Glutamatergic neuron (in vitro differentiated cells): ENCODE measurements at regions not wholly inside any gene's neighbourhood (a gene's known extent, or its start where the extent isn't known, plus 50 kb on each side); places are given as distances from the start of the nearest gene placed in this dataset.

Source experiments
- DNase-seq: peaks from one replicate; pipeline ENCODE4 v3.0.0; 2022
- H3K27ac Mint-ChIP-seq: one replicate; pipeline ENCODE4 v1.8.0; 2020; ENCODE audit warnings: mild to moderate bottlenecking, mixed read lengths, inconsistent platforms; ENCODE audit not compliant: unreplicated experiment
- H3K27me3 Mint-ChIP-seq: one replicate; pipeline ENCODE4 v1.8.0; 2020; ENCODE audit warnings: mild to moderate bottlenecking, moderate library complexity, mixed read lengths, inconsistent platforms; ENCODE audit not compliant: unreplicated experiment
- H3K36me3 Mint-ChIP-seq: one replicate; pipeline ENCODE4 v1.8.0; 2020; ENCODE audit warnings: mild to moderate bottlenecking, mixed read lengths, inconsistent platforms; ENCODE audit not compliant: unreplicated experiment
- H3K4me1 Mint-ChIP-seq: one replicate; pipeline ENCODE4 v1.8.0; 2020; ENCODE audit warnings: mild to moderate bottlenecking, low read depth, mixed read lengths, inconsistent platforms; ENCODE audit not compliant: unreplicated experiment
- H3K4me3 Mint-ChIP-seq: one replicate; pipeline ENCODE4 v1.8.0; 2020; ENCODE audit warnings: mild to moderate bottlenecking, mixed read lengths, inconsistent platforms; ENCODE audit not compliant: unreplicated experiment
- H3K9me3 Mint-ChIP-seq: one replicate; pipeline ENCODE4 v1.8.0; 2020; ENCODE audit warnings: mild to moderate bottlenecking, moderate library complexity, mixed read lengths, inconsistent platforms; ENCODE audit not compliant: unreplicated experiment
- CTCF ChIP-seq: fragments of 200-600 bp; sonication (generic); IDR thresholded peaks from one replicate; pipeline ENCODE4 v1.5.0; 2021; ENCODE audit not compliant: partially characterized antibody, unreplicated experiment

GRCh38 chr12:38056701-38057689 lies 259.6 kb upstream of the ALG10B start:
- Mint-ChIP-seq H3K27ac (no peak overlapping the region), H3K4me3 (no peak overlapping the region), H3K9me3 (peaks cover 32% of the 10 kb centered on the region), H3K36me3 (peaks cover 18% of the 10 kb centered on the region), H3K4me1 (no peaks in the 10 kb centered on the region), H3K27me3 (peaks cover 17% of the 10 kb centered on the region)
- TF ChIP-seq CTCF = no peak
- DNase-seq = no peak

- peaks cover 9% of the 10 kb centered on the region for H3K9me3 Mint-ChIP-seq
- no peak overlapping the region for H3K4me3 Mint-ChIP-seq
- H3K27ac Mint-ChIP-seq = no peak overlapping the region
- DNase-seq = no peak
- peaks cover 5% of the 10 kb centered on the region for H3K27me3 Mint-ChIP-seq
- H3K4me1 Mint-ChIP-seq = no peaks in the 10 kb centered on the region
- TF ChIP-seq CTCF = no peak
- peaks cover 4% of the 10 kb centered on the region for H3K36me3 Mint-ChIP-seq
These were observed 216.9 kb upstream of the ALG10B start for GRCh38 chr12:38099686-38100085.

DNA sequence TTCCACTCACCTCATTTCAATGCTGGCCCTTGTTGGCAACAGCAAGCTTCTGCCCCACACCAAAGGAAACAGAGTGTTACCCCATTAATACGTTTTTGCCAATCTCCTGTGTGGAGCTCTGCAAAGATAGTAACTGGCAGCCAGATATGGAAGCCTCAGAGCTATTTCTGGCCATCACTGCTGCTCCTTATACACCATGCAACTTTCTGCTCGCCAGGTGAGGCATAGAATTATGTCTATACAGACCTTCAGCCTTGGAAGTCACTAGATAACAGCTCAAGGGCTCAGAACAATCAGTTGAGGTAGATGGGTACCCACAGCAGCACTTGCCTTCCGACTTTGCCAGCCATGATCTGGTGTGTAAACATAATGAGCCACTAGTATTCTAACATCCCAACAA lies 214.8 kb upstream of the ALG10B start:
- H3K36me3 Mint-ChIP-seq = peaks cover 4% of the 10 kb centered on the region
- peaks cover 14% of the 10 kb centered on the region for H3K9me3 Mint-ChIP-seq
- no peaks in the 10 kb centered on the region for H3K4me1 Mint-ChIP-seq
- no peak for TF ChIP-seq CTCF
- peaks cover 5% of the 10 kb centered on the region for H3K27me3 Mint-ChIP-seq
- no peak for DNase-seq
- no peak overlapping the region for H3K4me3 Mint-ChIP-seq
- H3K27ac Mint-ChIP-seq = no peak overlapping the region

- Mint-ChIP-seq H3K27ac (no peak overlapping the region), H3K36me3 (peaks cover 4% of the 10 kb centered on the region), H3K9me3 (peaks cover 14% of the 10 kb centered on the region), H3K4me1 (no peaks in the 10 kb centered on the region), H3K27me3 (peaks cover 5% of the 10 kb centered on the region), H3K4me3 (no peak overlapping the region)
- TF ChIP-seq CTCF = no peak
- DNase-seq = no peak
These were observed 214.4 kb upstream of the ALG10B start for GRCh38 chr12:38102197-38102596.

- no peak for DNase-seq
- no peak overlapping the region for H3K4me3 Mint-ChIP-seq
- no peaks in the 10 kb centered on the region for H3K27me3 Mint-ChIP-seq
- no peak overlapping the region for H3K27ac Mint-ChIP-seq
- peaks cover 12% of the 10 kb centered on the region for H3K9me3 Mint-ChIP-seq
- TF ChIP-seq CTCF = no peak
- H3K4me1 Mint-ChIP-seq = no peaks in the 10 kb centered on the region
- peaks cover 5% of the 10 kb centered on the region for H3K36me3 Mint-ChIP-seq
These were observed 206.4 kb upstream of the ALG10B start for GRCh38 chr12:38110026-38110699.
